ENCODE measurements at regions not wholly inside any gene's neighbourhood (a gene's known extent, or its start where the extent isn't known, plus 50 kb on each side); places are given as distances from the start of the nearest gene placed in this dataset.
A peak's percentile ranks its signal among the peaks of the same experiment; 100 is the strongest.

DNA sequence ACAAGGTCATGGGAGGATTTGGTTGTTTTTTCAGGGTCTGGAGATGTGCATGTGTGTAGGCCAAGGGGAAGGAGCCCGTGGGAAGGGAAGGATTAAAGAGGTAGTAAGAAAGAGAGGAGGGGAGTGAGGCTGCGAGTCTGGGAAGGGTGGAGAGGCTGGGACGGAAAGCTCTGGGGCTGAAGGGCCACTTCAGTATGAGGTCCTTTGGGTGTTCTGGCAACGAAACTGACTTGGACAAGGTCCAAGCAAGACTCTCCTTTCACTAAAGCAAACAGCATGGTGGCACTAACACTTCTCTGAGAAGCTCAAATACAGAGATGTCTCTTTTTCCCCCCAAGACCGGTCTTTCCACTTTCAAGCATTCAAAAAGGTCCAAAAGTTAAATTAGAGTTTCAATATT lies 394.5 kb downstream of the ARHGEF28 start:
- H3K9ac ChIP-seq (ENCODE audit: low read length), result no peak overlapping the region
- H3K4me3 ChIP-seq (ENCODE audit: low read length), result no peak overlapping the region
- no peaks in the 10 kb centered on the region for H3K4me1 ChIP-seq (ENCODE audit: control insufficient read depth, insufficient read depth, low read length)
- no peaks in the 10 kb centered on the region for H3K27me3 ChIP-seq (ENCODE audit: control insufficient read depth, insufficient read depth, low read length)
- H3K27ac ChIP-seq (ENCODE audit: low read depth, low read length), result no peak overlapping the region
- H3K36me3 ChIP-seq (ENCODE audit: control insufficient read depth, insufficient read depth, low read length), result no peaks in the 10 kb centered on the region

DNA sequence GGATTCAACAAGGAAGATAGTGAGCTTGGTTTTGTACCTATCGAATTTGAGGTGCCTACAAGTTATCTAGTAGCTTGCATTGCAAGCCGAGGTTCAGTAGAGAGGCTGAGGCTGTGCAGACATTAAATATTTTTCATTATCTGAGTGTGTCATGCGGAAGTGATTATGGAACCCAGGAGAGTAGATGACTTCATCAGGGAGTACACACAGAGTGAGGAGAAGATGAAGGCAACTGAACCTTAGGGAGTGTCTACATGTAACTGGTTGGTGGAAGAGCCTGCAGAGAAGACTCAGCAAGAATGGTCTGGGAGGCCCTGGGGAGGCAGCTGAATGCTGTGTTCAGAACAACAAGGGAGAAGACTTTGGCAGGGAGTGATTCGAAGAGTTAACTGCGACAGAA lies 393.9 kb downstream of the ARHGEF28 start:
- Histone ChIP-seq H3K9ac (ENCODE audit: low read length) (no peak overlapping the region), H3K4me1 (ENCODE audit: control insufficient read depth, insufficient read depth, low read length) (no peaks in the 10 kb centered on the region), H3K27me3 (ENCODE audit: control insufficient read depth, insufficient read depth, low read length) (no peaks in the 10 kb centered on the region), H3K36me3 (ENCODE audit: control insufficient read depth, insufficient read depth, low read length) (no peaks in the 10 kb centered on the region), H3K4me3 (ENCODE audit: low read length) (no peak overlapping the region), H3K27ac (ENCODE audit: low read depth, low read length) (no peak overlapping the region)

DNA sequence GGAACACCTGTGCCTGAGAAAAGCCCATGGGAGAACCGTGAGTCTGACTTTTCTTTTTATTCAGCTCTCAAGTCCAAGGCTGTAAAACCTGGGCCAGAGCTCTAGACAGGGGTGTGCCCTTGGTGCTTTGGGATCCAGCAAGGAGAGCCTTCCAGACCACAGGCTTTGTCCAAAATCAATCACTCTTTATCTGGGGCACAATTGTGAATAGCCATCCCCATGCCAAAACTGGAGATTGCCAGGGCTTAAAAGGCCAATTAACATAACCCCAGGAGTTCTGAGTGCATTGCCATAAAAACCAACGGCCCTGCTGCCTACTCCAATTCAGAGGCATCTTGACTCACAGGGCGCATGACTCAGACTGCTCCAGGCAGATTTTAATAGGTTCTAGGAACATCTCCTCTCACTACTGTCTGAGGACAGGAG lies 391.8 kb downstream of the ARHGEF28 start:
- no peak overlapping the region for H3K9ac ChIP-seq (ENCODE audit: low read length)
- H3K27me3 ChIP-seq (ENCODE audit: control insufficient read depth, insufficient read depth, low read length), result no peaks in the 10 kb centered on the region
- H3K27ac ChIP-seq (ENCODE audit: low read depth, low read length), result no peak overlapping the region
- no peak overlapping the region for H3K4me3 ChIP-seq (ENCODE audit: low read length)
- H3K36me3 ChIP-seq (ENCODE audit: control insufficient read depth, insufficient read depth, low read length), result no peaks in the 10 kb centered on the region
- no peaks in the 10 kb centered on the region for H3K4me1 ChIP-seq (ENCODE audit: control insufficient read depth, insufficient read depth, low read length)

DNA sequence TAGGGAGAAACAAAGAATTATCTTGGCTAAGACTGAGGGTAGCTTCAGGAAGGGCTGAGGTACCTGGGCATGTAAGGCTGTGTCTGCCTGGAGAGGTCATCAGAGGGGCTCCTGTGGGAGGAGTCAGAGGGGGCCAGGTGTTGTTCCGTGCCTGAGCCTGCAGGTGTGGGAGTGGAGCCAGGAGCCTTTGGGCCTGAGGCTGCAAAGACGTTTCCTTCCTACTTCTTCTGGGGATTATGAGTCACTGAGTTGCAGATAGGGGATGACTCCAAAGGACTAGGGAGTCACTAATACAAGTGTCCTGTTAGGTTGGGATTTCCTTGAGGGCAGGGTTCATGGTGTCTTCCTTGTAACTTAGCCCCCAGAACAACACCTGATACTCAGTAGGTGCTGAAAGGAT lies 391.1 kb downstream of the ARHGEF28 start:
- Histone ChIP-seq H3K9ac (ENCODE audit: low read length) (no peak overlapping the region), H3K27me3 (ENCODE audit: control insufficient read depth, insufficient read depth, low read length) (no peaks in the 10 kb centered on the region), H3K4me3 (ENCODE audit: low read length) (no peak overlapping the region), H3K4me1 (ENCODE audit: control insufficient read depth, insufficient read depth, low read length) (no peaks in the 10 kb centered on the region), H3K36me3 (ENCODE audit: control insufficient read depth, insufficient read depth, low read length) (no peaks in the 10 kb centered on the region), H3K27ac (ENCODE audit: low read depth, low read length) (no peak overlapping the region)

DNA sequence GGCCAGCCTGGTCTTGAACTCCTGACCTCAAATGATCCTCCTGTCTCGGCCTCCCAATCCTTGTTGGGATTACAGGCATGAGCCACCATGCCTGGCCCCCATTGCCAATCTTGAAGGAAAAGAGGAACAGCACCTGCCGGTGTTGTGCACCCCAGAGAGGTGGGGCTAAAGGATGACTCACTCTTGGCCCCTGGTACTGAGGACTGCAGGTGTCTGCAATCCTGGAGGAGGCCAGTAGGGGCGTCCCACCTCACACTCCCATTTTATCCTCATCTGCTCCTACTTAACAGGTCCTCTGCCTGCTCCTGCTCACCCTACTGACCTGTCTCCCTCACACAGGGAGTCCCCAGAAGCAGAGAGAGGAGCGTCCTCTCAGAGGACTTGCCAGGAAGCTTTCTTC lies 390.4 kb downstream of the ARHGEF28 start:
- H3K4me1 ChIP-seq (ENCODE audit: control insufficient read depth, insufficient read depth, low read length), result no peaks in the 10 kb centered on the region
- H3K27ac ChIP-seq (ENCODE audit: low read depth, low read length), result no peak overlapping the region
- H3K36me3 ChIP-seq (ENCODE audit: control insufficient read depth, insufficient read depth, low read length), result no peaks in the 10 kb centered on the region
- no peaks in the 10 kb centered on the region for H3K27me3 ChIP-seq (ENCODE audit: control insufficient read depth, insufficient read depth, low read length)
- no peak overlapping the region for H3K9ac ChIP-seq (ENCODE audit: low read length)
- no peak overlapping the region for H3K4me3 ChIP-seq (ENCODE audit: low read length)

DNA sequence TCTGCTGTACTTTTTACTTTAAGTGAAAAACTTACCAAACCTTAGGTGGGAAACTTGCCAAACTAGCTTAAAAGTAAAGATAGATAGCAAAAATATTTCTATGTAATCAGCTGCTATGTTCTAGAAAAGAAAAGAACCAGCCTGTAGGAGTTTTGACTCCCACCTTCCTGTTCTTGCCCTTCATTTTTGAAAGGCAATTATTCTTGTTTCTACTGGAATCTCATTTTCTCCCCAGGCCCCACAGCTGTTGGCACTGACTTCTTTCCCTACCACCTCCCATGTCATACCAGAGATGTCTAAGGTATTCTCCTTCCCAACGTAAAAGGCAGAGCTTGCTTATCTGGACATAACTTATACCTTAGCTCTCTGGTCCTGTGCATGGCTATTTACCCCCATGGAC lies 389.7 kb downstream of the ARHGEF28 start:
- Histone ChIP-seq H3K9ac (ENCODE audit: low read length) (no peak overlapping the region), H3K4me1 (ENCODE audit: control insufficient read depth, insufficient read depth, low read length) (no peaks in the 10 kb centered on the region), H3K27me3 (ENCODE audit: control insufficient read depth, insufficient read depth, low read length) (no peaks in the 10 kb centered on the region)

DNA sequence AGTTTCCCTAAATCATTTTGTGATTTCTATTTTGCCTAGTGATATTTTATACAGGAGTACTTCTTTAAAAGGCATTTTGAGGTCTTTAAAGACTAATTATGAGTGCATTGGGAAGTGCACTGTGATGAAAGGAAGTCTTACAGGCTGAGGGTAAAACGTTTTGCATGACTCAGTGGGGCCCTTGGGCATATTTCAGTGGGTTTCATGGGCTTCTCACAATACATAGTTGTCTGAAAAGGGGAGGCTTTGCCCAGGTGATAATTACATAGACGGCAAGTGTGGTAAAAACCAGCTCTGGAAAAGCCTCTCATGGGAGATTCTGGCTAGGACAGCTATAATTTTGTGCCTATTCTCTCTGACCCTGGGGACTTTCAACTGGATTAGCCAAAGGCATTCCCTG lies 387.2 kb downstream of the ARHGEF28 start:
- H3K36me3 ChIP-seq (ENCODE audit: control insufficient read depth, insufficient read depth, low read length), result no peaks in the 10 kb centered on the region
- no peak overlapping the region for H3K4me3 ChIP-seq (ENCODE audit: low read length)
- H3K27me3 ChIP-seq (ENCODE audit: control insufficient read depth, insufficient read depth, low read length), result no peaks in the 10 kb centered on the region
- H3K27ac ChIP-seq (ENCODE audit: low read depth, low read length), result no peak overlapping the region
- no peaks in the 10 kb centered on the region for H3K4me1 ChIP-seq (ENCODE audit: control insufficient read depth, insufficient read depth, low read length)
- H3K9ac ChIP-seq (ENCODE audit: low read length), result no peak overlapping the region

More for the DNA sequence above, 389.7 kb downstream of the ARHGEF28 start:
- H3K27ac ChIP-seq (ENCODE audit: low read depth, low read length), result no peak overlapping the region
- no peaks in the 10 kb centered on the region for H3K36me3 ChIP-seq (ENCODE audit: control insufficient read depth, insufficient read depth, low read length)
- H3K4me3 ChIP-seq (ENCODE audit: low read length), result no peak overlapping the region

DNA sequence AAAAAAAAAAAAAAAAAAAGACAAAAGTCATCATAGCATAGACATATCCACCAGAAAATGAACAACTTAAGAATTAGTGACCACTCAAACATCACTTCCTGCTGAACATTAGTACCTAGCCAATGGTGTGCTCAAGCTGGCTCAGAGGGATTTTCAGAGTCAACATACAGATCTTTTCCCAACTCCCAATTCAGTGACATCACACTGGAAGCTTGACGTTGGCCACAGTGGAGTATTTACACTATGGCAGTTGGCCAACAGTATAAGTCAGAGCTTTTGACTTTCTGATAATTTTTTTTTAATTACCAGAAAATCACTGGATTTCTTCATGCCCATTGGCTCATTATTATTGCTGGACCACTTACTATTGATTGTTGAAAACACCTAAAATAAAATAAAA lies 383.5 kb downstream of the ARHGEF28 start:
- H3K4me1 ChIP-seq (ENCODE audit: control insufficient read depth, insufficient read depth, low read length), result no peaks in the 10 kb centered on the region
- H3K4me3 ChIP-seq (ENCODE audit: low read length), result no peak overlapping the region
- H3K27me3 ChIP-seq (ENCODE audit: control insufficient read depth, insufficient read depth, low read length), result no peaks in the 10 kb centered on the region
- no peak overlapping the region for H3K27ac ChIP-seq (ENCODE audit: low read depth, low read length)
- H3K9ac ChIP-seq (ENCODE audit: low read length), result no peak overlapping the region
- H3K36me3 ChIP-seq (ENCODE audit: control insufficient read depth, insufficient read depth, low read length), result no peaks in the 10 kb centered on the region

DNA sequence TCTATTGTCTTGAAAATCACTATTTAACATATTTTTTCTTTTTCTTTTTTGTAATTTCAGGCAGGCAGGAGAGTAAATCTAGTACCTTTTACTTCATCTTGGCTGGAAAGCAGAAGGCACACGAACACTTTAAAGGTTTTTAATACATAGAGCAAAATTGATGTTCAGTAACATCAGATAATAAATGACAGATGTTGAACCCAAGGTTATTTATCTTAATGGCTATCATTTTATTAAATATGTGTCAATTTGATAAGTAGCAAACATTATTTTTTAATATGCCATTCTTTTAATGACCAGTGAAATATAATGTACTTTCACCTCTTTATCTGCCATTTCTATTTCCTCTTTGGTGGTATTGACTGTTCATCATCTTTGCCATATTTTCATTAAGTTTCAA lies 381.2 kb downstream of the ARHGEF28 start:
- Histone ChIP-seq H3K4me1 (ENCODE audit: control insufficient read depth, insufficient read depth, low read length) (no peaks in the 10 kb centered on the region), H3K27me3 (ENCODE audit: control insufficient read depth, insufficient read depth, low read length) (no peaks in the 10 kb centered on the region), H3K36me3 (ENCODE audit: control insufficient read depth, insufficient read depth, low read length) (no peaks in the 10 kb centered on the region), H3K4me3 (ENCODE audit: low read length) (no peak overlapping the region), H3K27ac (ENCODE audit: low read depth, low read length) (no peak overlapping the region), H3K9ac (ENCODE audit: low read length) (no peak overlapping the region)

DNA sequence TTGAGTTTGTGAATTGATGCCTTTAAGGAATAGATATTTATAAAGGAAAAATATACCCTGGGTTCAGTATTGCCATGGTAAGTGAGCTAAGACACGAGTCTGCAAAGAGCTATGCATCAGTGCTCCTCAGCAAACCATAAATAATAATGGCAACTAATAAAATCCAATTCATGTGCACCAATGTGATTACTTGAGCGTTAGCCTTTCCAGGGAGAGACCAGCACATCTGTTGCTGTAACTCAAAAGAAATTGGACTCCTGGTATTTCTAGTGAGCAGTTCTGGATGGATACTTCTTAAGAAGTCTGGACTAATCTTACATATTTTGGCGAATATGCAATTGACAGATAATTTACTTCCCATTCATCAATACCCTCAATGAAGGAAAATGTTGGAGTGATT lies 373.3 kb downstream of the ARHGEF28 start:
- Histone ChIP-seq H3K36me3 (ENCODE audit: control insufficient read depth, insufficient read depth, low read length) (no peaks in the 10 kb centered on the region), H3K27ac (ENCODE audit: low read depth, low read length) (peak overlapping the region; percentile 48), H3K4me3 (ENCODE audit: low read length) (no peak overlapping the region), H3K27me3 (ENCODE audit: control insufficient read depth, insufficient read depth, low read length) (no peaks in the 10 kb centered on the region), H3K4me1 (ENCODE audit: control insufficient read depth, insufficient read depth, low read length) (peaks cover 4% of the 10 kb centered on the region), H3K9ac (ENCODE audit: low read length) (no peak overlapping the region)

DNA sequence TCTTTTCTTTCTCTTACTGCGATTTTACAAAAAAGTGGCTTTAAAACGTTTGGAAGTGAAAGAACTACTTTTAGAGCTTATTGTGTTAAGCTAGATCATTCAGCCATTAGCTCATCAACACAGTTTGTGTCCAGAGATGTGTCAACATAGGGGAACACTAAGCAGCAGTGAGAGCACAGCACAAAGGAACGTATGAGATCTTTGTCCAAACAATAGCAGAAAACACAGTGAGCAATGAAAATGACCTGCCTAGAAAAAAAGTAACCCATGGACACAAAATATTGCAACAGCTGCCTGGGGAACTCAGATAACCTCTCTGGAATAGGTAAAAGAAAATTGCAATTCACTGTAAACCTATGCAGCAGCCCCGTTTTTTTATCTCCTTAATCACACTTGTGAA lies 372.5 kb downstream of the ARHGEF28 start:
- no peaks in the 10 kb centered on the region for H3K27me3 ChIP-seq (ENCODE audit: control insufficient read depth, insufficient read depth, low read length)
- H3K36me3 ChIP-seq (ENCODE audit: control insufficient read depth, insufficient read depth, low read length), result no peaks in the 10 kb centered on the region
- peak overlapping the region; percentile 48 for H3K27ac ChIP-seq (ENCODE audit: low read depth, low read length)
- no peak overlapping the region for H3K4me3 ChIP-seq (ENCODE audit: low read length)
- peaks cover 4% of the 10 kb centered on the region for H3K4me1 ChIP-seq (ENCODE audit: control insufficient read depth, insufficient read depth, low read length)
- H3K9ac ChIP-seq (ENCODE audit: low read length), result no peak overlapping the region

DNA sequence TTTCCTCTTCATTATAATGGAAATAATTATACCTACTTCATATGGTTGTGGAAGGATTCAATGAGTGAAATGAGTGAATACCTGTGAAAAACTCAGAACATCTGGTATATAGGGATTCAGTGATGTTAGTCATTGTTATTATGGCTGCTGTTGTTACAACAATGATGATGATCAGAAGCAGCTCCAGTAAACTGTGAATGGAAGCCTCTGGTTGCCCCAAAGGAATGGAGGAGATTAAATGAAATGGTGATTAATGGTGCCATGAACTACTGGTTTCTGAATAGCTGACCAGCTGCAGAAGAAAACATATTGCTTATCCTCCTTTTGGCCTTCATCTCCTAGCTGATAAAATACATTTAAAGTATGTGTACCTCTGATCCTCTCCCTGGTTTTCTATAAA lies 372.0 kb downstream of the ARHGEF28 start:
- Histone ChIP-seq H3K4me3 (ENCODE audit: low read length) (no peak overlapping the region), H3K9ac (ENCODE audit: low read length) (no peak overlapping the region), H3K27ac (ENCODE audit: low read depth, low read length) (no peak overlapping the region), H3K4me1 (ENCODE audit: control insufficient read depth, insufficient read depth, low read length) (peaks cover 4% of the 10 kb centered on the region), H3K36me3 (ENCODE audit: control insufficient read depth, insufficient read depth, low read length) (no peaks in the 10 kb centered on the region), H3K27me3 (ENCODE audit: control insufficient read depth, insufficient read depth, low read length) (no peaks in the 10 kb centered on the region)

DNA sequence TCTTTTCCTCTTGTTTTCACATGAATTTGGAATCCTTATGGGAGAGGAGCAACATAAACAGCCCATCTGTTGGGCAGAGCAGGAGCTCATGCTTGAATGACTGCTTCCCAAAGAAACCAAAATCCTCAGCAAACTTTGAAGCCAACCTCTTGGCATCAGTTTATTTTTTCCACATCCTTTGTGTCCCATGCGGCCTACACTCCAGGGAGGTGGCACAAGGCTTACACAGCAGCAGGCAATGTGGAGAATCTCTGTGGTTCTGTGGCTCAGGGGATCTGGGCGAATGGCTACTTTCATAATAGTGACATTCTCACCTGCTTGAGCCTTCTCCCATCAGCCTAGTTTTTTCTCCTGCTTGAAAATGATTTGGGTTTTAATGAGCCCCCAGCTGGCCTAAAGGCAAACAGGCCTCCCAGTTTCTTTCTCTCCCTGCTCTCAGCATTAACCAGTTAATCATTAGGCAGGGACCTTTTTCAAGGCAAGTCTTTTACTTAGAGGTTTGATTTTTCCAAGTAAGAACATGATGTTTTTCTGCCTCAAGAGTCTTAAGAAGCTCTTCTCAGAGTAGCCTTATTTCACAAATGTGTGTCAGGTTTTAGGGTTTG lies 370.3 kb downstream of the ARHGEF28 start:
- peaks cover 4% of the 10 kb centered on the region for H3K4me1 ChIP-seq (ENCODE audit: control insufficient read depth, insufficient read depth, low read length)
- H3K27ac ChIP-seq (ENCODE audit: low read depth, low read length), result no peak overlapping the region
- no peaks in the 10 kb centered on the region for H3K36me3 ChIP-seq (ENCODE audit: control insufficient read depth, insufficient read depth, low read length)
- no peaks in the 10 kb centered on the region for H3K27me3 ChIP-seq (ENCODE audit: control insufficient read depth, insufficient read depth, low read length)
- H3K4me3 ChIP-seq (ENCODE audit: low read length), result no peak overlapping the region
- no peak overlapping the region for H3K9ac ChIP-seq (ENCODE audit: low read length)

All from rectal smooth muscle tissue (tissue), 1 donor.